NT2/D1 (cell line): ENCODE measurements at regions not wholly inside any gene's neighbourhood (a gene's known extent, or its start where the extent isn't known, plus 50 kb on each side); places are given as distances from the start of the nearest gene placed in this dataset.

ENCODE experiments used
- DNase-seq: peaks from one replicate; pipeline ENCODE4 v3.0.0-alpha.2; 2011; ENCODE audit warnings: low read depth, low spot score
- H3K27me3 ChIP-seq: 2 replicates; pipeline ENCODE4 v1.6.0; 2011; ENCODE audit warnings: mild to moderate bottlenecking; ENCODE audit not compliant: insufficient read length, insufficient read depth
- H3K36me3 ChIP-seq: 2 replicates; pipeline ENCODE4 v1.6.1; 2011; ENCODE audit warnings: mild to moderate bottlenecking, low read length, mixed read lengths; ENCODE audit not compliant: insufficient read depth, insufficient read length
- H3K4me1 ChIP-seq: 2 replicates; pipeline ENCODE4 v1.5.1; 2011; ENCODE audit not compliant: insufficient read depth, insufficient read length
- H3K4me3 ChIP-seq: 2 replicates; pipeline ENCODE4 v1.5.1; 2011; ENCODE audit warnings: low read depth; ENCODE audit not compliant: insufficient read length
- H3K9ac ChIP-seq: 2 replicates; pipeline ENCODE4 v1.6.0; 2011; ENCODE audit warnings: low read depth; ENCODE audit not compliant: insufficient read length
- H3K9me3 ChIP-seq: 2 replicates; pipeline ENCODE4 v1.5.1; 2011; ENCODE audit warnings: mild to moderate bottlenecking, low read length; ENCODE audit not compliant: insufficient read depth
- SUZ12 ChIP-seq: IDR thresholded peaks from 2 replicates; pipeline ENCODE4 v1.6.1; 2011; ENCODE audit not compliant: insufficient read length, insufficient read depth; ENCODE audit errors: extremely low read depth
- YY1 ChIP-seq: IDR thresholded peaks from 2 replicates; pipeline ENCODE4 v1.6.1; 2011; ENCODE audit not compliant: insufficient read length, insufficient read depth
- ZNF274 ChIP-seq: IDR thresholded peaks from 2 replicates; pipeline ENCODE4 v1.6.1; 2011; ENCODE audit warnings: mild to moderate bottlenecking, low read depth, low read length

GRCh38 chr11:39675171-39675570 is 1784.3 kb downstream of the LRRC4C start:
- H3K27me3 ChIP-seq, result no peaks in the 10 kb centered on the region
- no peak overlapping the region for H3K9ac ChIP-seq
- no peak for DNase-seq
- no peaks in the 10 kb centered on the region for H3K4me1 ChIP-seq
- H3K4me3 ChIP-seq, result no peak overlapping the region
- H3K9me3 ChIP-seq, result peaks cover 10% of the 10 kb centered on the region
- H3K36me3 ChIP-seq, result no peaks in the 10 kb centered on the region
- TF ChIP-seq YY1, result no peak

- Histone ChIP-seq H3K27me3 (no peaks in the 10 kb centered on the region), H3K4me3 (no peak overlapping the region), H3K9me3 (peaks cover 5% of the 10 kb centered on the region; the same call in 1 of the 2 replicates), H3K4me1 (no peaks in the 10 kb centered on the region), H3K36me3 (no peaks in the 10 kb centered on the region), H3K9ac (no peak overlapping the region)
- no peak for DNase-seq
- TF ChIP-seq ZNF274, result no peak
- no peak for TF ChIP-seq YY1
- TF ChIP-seq SUZ12, result no peak
Observed at GRCh38 chr11:39674761-39675160, 1784.7 kb downstream of the LRRC4C start.

- no peak for DNase-seq
- Histone ChIP-seq H3K27me3 (no peaks in the 10 kb centered on the region), H3K9me3 (no peaks in the 10 kb centered on the region), H3K9ac (no peak overlapping the region), H3K4me1 (no peaks in the 10 kb centered on the region), H3K4me3 (no peak overlapping the region), H3K36me3 (no peaks in the 10 kb centered on the region)
- TF ChIP-seq SUZ12 (no peak), ZNF274 (no peak), YY1 (no peak)
Observed at GRCh38 chr11:39674024-39674423, 1785.4 kb downstream of the LRRC4C start.

- DNase-seq, result no peak
- Histone ChIP-seq H3K9me3 (peaks cover 11% of the 10 kb centered on the region), H3K4me1 (no peaks in the 10 kb centered on the region), H3K9ac (no peak overlapping the region), H3K27me3 (no peaks in the 10 kb centered on the region), H3K36me3 (no peaks in the 10 kb centered on the region), H3K4me3 (no peak overlapping the region)
- TF ChIP-seq ZNF274 (no peak), YY1 (no peak), SUZ12 (no peak)
Observed at GRCh38 chr11:39668640-39669039, 1790.8 kb downstream of the LRRC4C start.

- peaks cover 18% of the 10 kb centered on the region for H3K9me3 ChIP-seq
- no peak overlapping the region for H3K9ac ChIP-seq
- no peak overlapping the region for H3K4me3 ChIP-seq
- DNase-seq, result no peak
- H3K27me3 ChIP-seq, result no peaks in the 10 kb centered on the region
- H3K4me1 ChIP-seq, result no peaks in the 10 kb centered on the region
- H3K36me3 ChIP-seq, result no peaks in the 10 kb centered on the region
- TF ChIP-seq YY1 (no peak), ZNF274 (no peak), SUZ12 (no peak)
Observed at GRCh38 chr11:39664023-39664422, 1795.4 kb downstream of the LRRC4C start.

GRCh38 chr11:39661890-39662289 is 1797.6 kb downstream of the LRRC4C start:
- Histone ChIP-seq H3K9me3 (peaks cover 18% of the 10 kb centered on the region), H3K9ac (no peak overlapping the region), H3K27me3 (no peaks in the 10 kb centered on the region), H3K4me3 (no peak overlapping the region), H3K36me3 (no peaks in the 10 kb centered on the region), H3K4me1 (no peaks in the 10 kb centered on the region)
- DNase-seq, result peak; percentile 18
- TF ChIP-seq YY1, result no peak
- TF ChIP-seq SUZ12, result no peak
- no peak for TF ChIP-seq ZNF274

GRCh38 chr11:39651857-39652461 is 1807.5 kb downstream of the LRRC4C start:
- DNase-seq, result no peak
- H3K36me3 ChIP-seq, result no peaks in the 10 kb centered on the region
- TF ChIP-seq SUZ12 (no peak), YY1 (no peak), ZNF274 (no peak)
- H3K27me3 ChIP-seq, result no peaks in the 10 kb centered on the region
- no peak overlapping the region for H3K4me3 ChIP-seq
- H3K9me3 ChIP-seq, result no peaks in the 10 kb centered on the region
- no peaks in the 10 kb centered on the region for H3K4me1 ChIP-seq
- H3K9ac ChIP-seq, result no peak overlapping the region
